D721Med (cell line): ENCODE measurements at regions not wholly inside any gene's neighbourhood (a gene's known extent, or its start where the extent isn't known, plus 50 kb on each side); places are given as distances from the start of the nearest gene placed in this dataset.

Experiments used
- DNase-seq: peaks from one replicate; pipeline ENCODE4 v3.0.0; 2011; ENCODE audit warnings: low spot score; ENCODE audit not compliant: insufficient read length
- FAIRE-seq: peaks from 2 replicates; lab custom pipeline; 2011; peaks lifted over from hg19 to GRCh38; lab: Jason Lieb, UNC
- TF ChIP-seq, protein P1 (sequence below): IDR thresholded peaks from 2 replicates; pipeline ENCODE4 v1.5.1; 2012; ENCODE audit warnings: mild to moderate bottlenecking, control low read depth; ENCODE audit not compliant: insufficient read depth; ENCODE audit errors: missing control alignments

DNA sequence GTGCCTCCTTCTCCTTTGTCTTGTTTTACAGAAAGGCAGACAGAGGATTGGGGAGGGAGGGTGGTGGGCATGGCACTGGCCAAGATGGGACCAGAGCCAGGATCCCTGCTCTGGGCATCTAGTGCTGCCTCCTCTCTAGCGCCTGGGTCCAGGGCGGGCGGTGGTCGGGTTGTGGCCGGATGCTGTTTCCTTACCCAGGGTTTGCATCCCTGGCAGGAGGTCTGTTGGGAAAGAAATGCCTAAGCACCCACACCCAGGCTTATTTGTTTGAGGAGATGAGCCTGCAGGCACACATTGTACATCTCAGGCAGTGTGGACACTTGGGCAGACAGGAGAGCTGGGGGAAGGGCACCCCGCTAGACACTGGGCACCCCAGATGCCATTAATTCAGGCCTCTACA, 102.3 kb upstream of the PCBD1 start:
- FAIRE-seq (no peak), DNase-seq (no peak)
- TF ChIP-seq, protein P1, sequence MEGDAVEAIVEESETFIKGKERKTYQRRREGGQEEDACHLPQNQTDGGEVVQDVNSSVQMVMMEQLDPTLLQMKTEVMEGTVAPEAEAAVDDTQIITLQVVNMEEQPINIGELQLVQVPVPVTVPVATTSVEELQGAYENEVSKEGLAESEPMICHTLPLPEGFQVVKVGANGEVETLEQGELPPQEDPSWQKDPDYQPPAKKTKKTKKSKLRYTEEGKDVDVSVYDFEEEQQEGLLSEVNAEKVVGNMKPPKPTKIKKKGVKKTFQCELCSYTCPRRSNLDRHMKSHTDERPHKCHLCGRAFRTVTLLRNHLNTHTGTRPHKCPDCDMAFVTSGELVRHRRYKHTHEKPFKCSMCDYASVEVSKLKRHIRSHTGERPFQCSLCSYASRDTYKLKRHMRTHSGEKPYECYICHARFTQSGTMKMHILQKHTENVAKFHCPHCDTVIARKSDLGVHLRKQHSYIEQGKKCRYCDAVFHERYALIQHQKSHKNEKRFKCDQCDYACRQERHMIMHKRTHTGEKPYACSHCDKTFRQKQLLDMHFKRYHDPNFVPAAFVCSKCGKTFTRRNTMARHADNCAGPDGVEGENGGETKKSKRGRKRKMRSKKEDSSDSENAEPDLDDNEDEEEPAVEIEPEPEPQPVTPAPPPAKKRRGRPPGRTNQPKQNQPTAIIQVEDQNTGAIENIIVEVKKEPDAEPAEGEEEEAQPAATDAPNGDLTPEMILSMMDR: no peak

GRCh38 chr10:70991140-70992124, 103.1 kb upstream of the PCBD1 start:
- DNase-seq: no peak
- TF ChIP-seq, protein P1: no peak
- no peak for FAIRE-seq

DNA sequence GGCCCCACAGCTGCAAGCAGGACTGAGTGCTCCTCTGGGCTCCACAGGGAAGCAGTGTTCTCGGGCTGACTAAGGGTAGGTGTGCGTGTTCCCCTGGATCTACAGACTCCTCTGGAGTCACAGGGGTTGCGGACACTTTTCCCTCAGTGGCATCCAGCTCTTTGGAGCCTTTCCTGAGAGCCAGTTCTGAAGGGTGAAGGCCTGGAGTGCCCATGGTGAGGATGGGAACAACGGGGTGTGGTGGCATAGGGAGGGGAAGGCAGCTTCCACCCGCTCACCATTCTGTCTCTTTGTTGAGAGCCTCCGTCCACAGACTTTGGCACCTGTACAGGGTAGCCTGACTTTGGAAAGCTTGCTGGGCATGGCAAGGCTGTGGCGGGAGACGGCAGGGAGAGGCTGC, 104.1 kb upstream of the PCBD1 start:
- TF ChIP-seq, protein P1: no peak
- DNase-seq (no peak), FAIRE-seq (no peak)

GRCh38 chr10:70993051-70993450, 104.7 kb upstream of the PCBD1 start:
- TF ChIP-seq, protein P1: no peak
- DNase-seq (no peak), FAIRE-seq (no peak)

GRCh38 chr10:70996549-70996948, 108.2 kb upstream of the PCBD1 start:
- FAIRE-seq (no peak), DNase-seq (no peak)
- TF ChIP-seq, protein P1: no peak

- DNase-seq (no peak), FAIRE-seq (no peak)
- TF ChIP-seq, protein P1: no peak
These were observed 108.9 kb upstream of the PCBD1 start for GRCh38 chr10:70997236-70997635.

DNA sequence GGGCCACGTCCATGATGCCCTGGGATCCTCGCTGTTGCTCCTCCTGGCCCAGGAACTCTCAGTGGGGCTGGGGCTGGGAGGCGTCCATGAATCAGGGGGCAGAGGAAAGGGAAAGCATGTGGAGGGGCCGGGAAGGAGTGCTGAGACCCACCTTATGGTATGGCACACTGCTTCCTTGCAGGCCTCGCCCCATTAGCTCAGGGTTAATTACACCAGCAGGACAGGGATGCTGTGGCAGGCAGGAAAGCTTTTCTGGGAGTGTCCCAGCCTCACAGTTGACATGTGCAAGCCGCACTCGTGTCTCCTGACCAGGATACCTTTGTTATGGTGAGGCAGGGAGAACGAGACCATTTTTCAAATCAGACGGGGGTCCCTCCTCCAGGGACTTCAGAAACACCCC, 109.7 kb upstream of the PCBD1 start:
- DNase-seq (no peak), FAIRE-seq (no peak)
- TF ChIP-seq, protein P1: no peak
